HG02798 (cell line): ENCODE measurements at regions not wholly inside any gene's neighbourhood (a gene's known extent, or its start where the extent isn't known, plus 50 kb on each side); places are given as distances from the start of the nearest gene placed in this dataset.
"Not testable (repeated sequence)": the region's sequence is repeated elsewhere in the genome, so short reads cannot be mapped to it uniquely, and the experiment has no call there.

Source experiments
- ATAC-seq: cut with Tn5 transposase; IDR thresholded peaks from one replicate; pipeline ENCODE4 v1.9.1; 2021; ENCODE audit warnings: mild to moderate bottlenecking; ENCODE audit not compliant: unreplicated experiment, poor library complexity

- ATAC-seq: no peak
Measured at GRCh38 chr18:43931439-43931838, 654.1 kb upstream of the SYT4 start.

DNA sequence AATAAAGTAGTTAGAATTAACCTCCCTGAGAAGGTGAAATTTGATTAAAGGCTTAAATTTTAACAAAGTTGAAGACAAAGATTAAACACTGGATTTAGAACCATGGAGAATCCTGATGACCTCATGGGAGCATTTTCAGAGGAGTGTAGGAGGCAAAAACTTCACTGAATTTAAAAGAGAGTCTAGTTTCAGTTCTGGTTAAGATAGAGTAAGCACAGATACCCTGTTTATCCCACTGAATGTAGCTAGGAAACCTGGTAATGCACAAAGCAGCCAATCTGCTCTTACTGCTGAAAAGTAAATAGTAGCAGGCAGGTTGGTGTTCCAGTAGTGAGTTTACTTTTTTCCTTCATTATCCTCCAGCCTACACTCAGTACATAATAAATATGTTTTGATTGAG lies 654.9 kb upstream of the SYT4 start:
- no peak for ATAC-seq

DNA sequence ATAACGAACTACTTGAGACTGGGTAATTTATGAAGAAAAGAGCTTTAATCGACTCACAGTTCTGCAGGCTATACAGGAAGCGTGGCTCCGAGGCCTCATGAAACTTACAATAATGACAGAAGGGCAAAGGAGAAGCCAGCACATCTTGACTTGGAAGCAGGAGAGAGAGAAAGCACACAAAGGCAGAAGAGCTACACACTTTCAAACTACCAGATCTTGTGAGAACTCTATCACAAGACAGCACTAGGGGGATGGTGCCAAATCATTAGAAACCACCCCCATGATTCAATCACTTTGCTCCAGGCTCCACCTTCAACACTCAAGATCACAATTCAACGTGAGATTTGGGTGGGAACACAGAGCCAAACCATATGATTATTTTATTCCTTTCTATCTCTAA lies 655.9 kb upstream of the SYT4 start:
- ATAC-seq: no peak

- ATAC-seq: no peak
Measured at GRCh38 chr18:43934322-43934721, 657.0 kb upstream of the SYT4 start.

DNA sequence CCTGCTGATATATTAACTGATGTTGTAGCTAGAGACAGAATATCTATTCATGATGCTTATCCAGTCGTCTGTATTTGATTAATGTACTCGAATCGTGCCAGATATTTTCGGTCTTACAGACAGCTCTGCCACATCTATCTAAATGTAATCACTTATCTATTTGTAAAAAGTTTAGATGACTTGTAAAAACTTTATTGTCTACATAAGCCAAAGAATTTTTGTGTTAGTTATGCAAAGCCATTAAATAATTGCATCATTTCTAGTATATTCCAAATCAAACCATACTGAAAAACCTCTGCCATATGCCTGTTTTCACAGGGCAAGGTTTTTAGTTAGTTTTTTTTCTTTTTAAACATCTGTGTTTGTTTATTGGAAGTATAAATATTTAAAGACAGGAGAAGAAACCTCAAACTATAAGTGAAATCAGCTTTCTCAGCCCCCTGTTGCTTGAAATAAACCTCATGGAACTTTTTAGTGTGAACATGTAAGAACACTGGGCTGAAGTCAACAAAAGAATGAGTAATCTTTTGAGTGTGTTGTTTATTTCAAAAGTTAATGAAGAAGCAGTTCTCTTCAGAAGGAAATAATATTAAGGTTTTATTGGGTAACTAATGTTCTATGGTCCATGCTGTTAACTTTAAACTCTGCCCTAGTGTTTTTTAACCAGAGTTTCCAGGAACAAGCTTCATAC lies 657.6 kb upstream of the SYT4 start:
- ATAC-seq: no peak

DNA sequence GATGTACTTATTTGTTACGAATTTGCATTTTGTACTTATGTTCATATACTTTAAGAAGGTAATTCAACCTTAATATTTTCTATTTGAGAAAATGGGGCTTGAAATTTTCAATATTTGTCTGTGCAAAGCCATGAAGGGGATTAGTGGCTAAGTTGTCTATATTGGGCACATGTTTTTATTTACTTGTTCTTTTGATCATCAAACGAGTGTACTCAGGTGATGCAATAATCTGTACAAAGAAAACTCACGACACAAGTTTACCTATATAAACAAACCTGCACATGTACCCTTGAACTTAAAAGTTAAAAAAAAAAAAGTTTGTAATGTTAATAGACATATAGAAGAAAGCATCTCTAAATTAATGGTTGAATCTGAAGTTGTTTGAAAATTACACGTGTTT lies 658.9 kb upstream of the SYT4 start:
- ATAC-seq: no peak

- no peak for ATAC-seq
Measured at GRCh38 chr18:43949291-43949690, 672.0 kb upstream of the SYT4 start.

GRCh38 chr18:43950062-43950461 lies 672.8 kb upstream of the SYT4 start:
- no peak for ATAC-seq

DNA sequence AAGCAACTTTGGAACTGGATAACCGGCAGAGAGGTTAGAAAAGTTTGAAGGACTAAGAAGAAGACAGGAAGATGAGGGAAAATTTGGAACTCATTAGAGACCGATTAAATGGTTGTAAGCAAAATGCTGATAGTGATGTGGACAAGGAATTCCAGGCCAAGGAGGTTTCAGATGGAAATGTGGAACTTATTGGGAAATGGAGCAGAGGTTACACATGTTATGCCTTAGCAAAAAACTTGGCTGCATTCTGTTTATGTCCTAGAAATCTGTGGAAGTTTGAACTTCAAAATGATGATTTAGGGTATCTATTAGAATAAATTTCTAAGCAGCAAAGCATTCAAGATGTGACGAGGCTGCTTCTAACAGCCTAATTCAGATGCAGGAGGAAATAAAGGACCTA lies 675.1 kb upstream of the SYT4 start:
- ATAC-seq: no peak

GRCh38 chr18:43961722-43962121 lies 684.4 kb upstream of the SYT4 start:
- no peak for ATAC-seq

- no peak for ATAC-seq
Measured at GRCh38 chr18:43964666-43965065, 687.4 kb upstream of the SYT4 start.

- ATAC-seq: no peak
Measured at GRCh38 chr18:43965691-43966090, 688.4 kb upstream of the SYT4 start.

GRCh38 chr18:43970656-43971055 lies 693.4 kb upstream of the SYT4 start:
- no peak for ATAC-seq

DNA sequence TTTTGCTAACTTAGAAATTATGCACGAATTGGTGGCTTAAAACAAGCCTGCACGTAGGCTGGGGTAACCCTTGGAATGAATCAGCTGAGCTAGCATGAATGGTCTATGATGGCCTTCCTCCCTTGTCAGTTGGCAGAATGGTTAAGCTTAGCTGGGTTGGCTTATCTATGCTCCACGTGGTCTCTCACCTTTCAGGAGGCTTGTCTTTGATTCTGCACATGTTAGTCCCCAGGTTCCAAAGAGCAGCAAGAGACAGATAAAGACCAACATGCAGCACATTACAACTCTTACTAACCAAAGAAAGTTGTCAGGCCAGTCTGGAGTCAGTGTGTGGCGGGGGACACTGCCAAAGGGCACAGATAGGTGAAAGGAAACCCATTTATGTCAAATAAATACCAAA lies 700.9 kb upstream of the SYT4 start:
- no peak for ATAC-seq

- ATAC-seq: no peak
Measured at GRCh38 chr18:43982582-43982981, 698.1 kb upstream of the SETBP1 start.

- not testable (repeated sequence) for ATAC-seq
Measured at GRCh38 chr18:43987061-43987460, 693.6 kb upstream of the SETBP1 start.

DNA sequence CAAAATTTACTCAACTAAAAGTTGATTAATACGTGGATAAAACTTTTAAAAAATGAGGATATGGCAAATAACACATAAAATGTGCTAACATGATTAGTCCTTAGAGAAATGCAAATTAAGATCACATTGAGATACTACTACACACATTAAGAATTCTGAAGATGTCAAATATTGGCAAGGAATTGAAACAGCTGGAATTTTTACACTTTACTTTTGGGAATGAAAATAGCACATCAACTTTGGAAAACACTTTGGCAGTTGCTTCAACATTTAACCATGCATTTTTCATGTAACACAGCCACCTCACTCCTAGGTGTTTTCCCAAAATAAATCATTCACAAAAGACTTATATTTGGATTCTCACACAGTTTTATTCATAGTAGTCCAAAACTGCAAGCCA lies 687.9 kb upstream of the SETBP1 start:
- ATAC-seq: no peak

GRCh38 chr18:43994381-43994780 lies 686.3 kb upstream of the SETBP1 start:
- ATAC-seq: no peak

DNA sequence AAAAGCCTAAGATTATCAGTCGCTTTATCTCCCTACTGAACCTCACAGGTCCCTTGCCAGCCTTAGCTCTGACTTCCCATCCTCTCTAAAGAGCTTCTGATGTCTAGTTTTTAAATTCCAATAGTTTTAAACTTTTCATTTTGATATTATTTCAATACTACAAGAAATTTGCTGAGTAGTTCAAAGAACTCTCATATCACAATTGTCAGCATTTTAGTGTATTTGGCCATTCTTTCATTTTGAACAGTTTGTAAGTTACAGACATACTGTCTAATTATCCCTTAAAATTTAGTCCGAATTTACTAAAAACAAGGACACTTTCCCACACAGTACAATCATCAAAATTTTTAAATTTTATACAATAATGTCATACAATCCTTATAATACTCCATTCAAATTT lies 666.8 kb upstream of the SETBP1 start:
- ATAC-seq: no peak

DNA sequence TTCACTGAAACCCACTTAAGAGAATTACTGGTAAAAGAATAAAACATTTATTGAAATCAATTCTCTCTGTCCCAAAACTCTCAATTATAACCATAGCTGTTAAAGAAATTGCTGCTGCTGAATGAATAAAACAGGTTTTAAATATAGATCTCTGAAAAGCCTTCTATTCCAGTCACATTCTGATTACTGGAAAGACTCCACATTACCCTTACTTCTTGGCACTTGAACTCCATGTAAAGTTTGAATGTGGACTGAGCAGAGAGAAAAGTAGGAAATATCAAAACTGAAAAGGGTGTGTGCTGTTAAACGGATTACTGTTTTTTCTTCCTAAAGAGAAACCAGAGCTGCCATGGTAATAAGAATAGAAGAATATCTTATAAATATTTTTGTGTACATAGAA lies 655.3 kb upstream of the SETBP1 start:
- ATAC-seq: no peak

DNA sequence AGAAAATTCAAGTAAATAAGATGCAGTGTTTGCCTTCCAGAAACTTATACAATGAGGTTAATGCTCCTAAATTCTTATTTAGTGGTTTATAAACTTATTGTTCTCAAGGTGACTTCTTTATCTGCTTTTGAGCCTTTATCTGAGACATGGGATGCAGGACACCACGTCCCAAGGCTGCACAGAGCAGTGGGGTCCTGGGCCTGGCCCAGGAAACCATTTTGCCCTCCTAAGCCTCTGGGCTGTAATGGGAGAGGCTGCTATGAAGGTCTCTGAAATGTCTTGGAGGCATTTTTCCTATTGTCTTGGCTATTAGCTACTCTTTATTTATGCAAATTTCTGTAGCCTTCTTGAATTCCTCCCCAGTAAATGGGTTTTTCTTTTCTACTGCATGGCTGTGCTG lies 652.6 kb upstream of the SETBP1 start:
- no peak for ATAC-seq

GRCh38 chr18:44031063-44031462 lies 649.6 kb upstream of the SETBP1 start:
- ATAC-seq: no peak
